Cardiac fibroblast (primary cell): ENCODE measurements at regions not wholly inside any gene's neighbourhood (a gene's known extent, or its start where the extent isn't known, plus 50 kb on each side); places are given as distances from the start of the nearest gene placed in this dataset.

ENCODE experiments used
- DNase-seq, 2 donors: peaks; one replicate each; pipeline versions ENCODE4 v3.0.0 to v3.0.0-alpha.2; 2010; ENCODE audit warnings: low read depth in 2 of 2
- H3K4me3 ChIP-seq, 2 donors: replicated peaks in 1 of 2; 1 replicate in 1 of 2; 2 replicates in 1 of 2; pipeline ENCODE4 v1.5.1; 2011; ENCODE audit warnings: low read depth in 2 of 2, low read length in 2 of 2, mild to moderate bottlenecking in 2 of 2, moderate library complexity in 1 of 2
- CTCF ChIP-seq: IDR thresholded peaks from one replicate; pipeline ENCODE4 v1.5.1; 2011; ENCODE audit warnings: low read depth, mild to moderate bottlenecking, low read length, inconsistent platforms

DNA sequence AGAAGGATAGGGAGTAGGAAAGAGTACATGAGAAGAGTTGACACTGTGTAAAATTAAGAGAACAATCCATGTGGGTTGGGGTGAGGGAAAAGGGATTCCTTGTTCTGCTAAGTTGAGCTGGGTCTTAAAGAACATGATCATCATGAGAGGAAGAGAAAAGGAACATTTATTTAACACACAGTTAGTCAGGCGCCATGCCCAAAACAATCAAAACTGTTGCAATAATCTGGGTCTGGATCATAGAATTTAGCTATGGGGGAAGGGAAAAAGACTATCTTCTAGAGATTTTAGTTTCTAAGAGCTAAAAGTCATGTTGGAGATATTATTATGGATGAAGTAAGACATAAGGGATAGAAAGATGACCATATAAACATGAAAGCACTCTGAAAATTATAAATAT is 178.9 kb downstream of the SEM1 start:
- no peak for TF ChIP-seq CTCF
- no peak overlapping the region for H3K4me3 ChIP-seq
- DNase-seq, result no peak

DNA sequence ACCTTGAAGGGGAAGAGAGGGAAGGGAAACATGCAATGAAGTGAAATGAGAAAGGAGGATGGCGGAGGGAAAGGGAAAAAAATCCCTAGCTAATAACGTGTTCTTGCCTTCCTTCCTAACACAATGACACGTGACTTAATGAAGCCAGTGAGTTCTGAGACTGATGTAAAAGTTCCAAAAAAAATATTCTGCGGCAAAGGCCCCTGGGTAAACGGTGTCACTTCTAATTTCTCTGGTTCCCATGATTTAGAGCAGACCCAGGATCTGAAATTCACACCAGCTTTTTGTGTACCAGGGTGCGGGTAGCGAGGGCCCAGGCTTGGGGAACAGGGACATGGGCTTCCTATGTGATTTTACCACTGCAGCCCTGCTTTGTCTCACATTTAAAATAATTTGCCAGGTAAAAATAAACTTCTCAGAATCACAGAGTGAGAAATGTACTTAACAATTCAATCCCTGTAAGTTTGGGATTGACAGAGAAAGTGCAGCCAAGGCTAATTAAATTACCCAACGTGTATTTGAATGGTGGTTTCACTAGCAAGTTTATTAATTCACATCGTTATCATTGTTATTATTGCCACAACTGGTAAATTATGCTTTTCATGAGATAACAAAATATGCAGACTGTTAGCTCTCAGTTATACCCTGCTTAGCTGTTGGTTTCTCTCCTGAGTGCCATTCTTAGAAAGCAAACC is 182.4 kb downstream of the SEM1 start:
- H3K4me3 ChIP-seq, result no peak overlapping the region
- TF ChIP-seq CTCF, result no peak
- DNase-seq, result no peak

DNA sequence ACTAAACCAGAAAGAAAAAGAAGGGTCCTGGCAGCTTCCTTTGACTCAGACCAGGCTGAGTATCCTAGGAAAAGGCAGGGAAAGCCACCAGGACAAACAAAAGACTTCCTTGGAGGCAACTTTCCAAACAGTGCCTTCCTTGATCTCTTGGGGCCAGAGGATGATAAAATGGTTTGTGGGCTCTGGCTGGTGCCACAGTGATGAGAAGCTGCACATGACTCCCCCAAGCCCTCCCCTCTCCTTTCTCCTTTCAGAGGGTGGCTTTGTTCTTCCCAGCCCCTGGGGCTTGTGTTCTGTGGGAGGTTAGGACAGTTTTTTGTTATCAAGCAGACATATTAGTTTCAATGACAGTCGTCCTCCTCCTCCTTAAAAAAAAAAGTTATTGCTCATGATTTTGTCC is 183.2 kb downstream of the SEM1 start:
- no peak for TF ChIP-seq CTCF
- no peak overlapping the region for H3K4me3 ChIP-seq
- no peak for DNase-seq

- no peak for TF ChIP-seq CTCF
- H3K4me3 ChIP-seq, result no peak overlapping the region
- no peak for DNase-seq
These were observed 188.4 kb downstream of the SEM1 start for GRCh38 chr7:96521068-96521894.

DNA sequence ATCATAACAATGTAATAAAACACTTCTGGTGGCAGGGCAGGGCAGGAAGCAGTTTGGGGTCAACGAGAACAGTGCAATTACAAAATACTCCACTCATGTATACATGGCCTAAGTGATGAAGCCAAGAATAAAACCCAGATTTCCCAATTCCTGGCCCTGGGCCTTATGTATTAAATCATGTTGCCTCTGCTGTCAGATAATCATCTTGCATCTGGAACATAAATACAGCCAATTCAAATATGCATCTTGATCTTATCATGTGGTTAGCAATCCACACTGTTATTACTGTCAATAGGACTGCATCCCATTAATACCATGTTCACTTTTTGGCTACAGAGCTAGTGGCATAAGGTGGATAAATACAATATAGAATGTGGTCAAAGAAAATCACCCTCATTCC is 186.5 kb upstream of the SLC25A13 start:
- no peak for TF ChIP-seq CTCF
- peak; percentile 12 to 17 for DNase-seq

GRCh38 chr7:96503597-96503996 is 181.7 kb upstream of the SLC25A13 start:
- H3K4me3 ChIP-seq, result no peak overlapping the region
- no peak for DNase-seq
- TF ChIP-seq CTCF, result no peak

More for the DNA sequence above, 186.5 kb upstream of the SLC25A13 start:
- no peak overlapping the region for H3K4me3 ChIP-seq
